GM18907 (cell line): ENCODE measurements at regions not wholly inside any gene's neighbourhood (a gene's known extent, or its start where the extent isn't known, plus 50 kb on each side); places are given as distances from the start of the nearest gene placed in this dataset.
"Not testable (repeated sequence)": the region's sequence is repeated elsewhere in the genome, so short reads cannot be mapped to it uniquely, and the experiment has no call there.

Source experiments
- ATAC-seq: cut with Tn5 transposase; IDR thresholded peaks from one replicate; pipeline ENCODE4 v1.9.1; 2021; ENCODE audit warnings: mild to moderate bottlenecking, moderate library complexity; ENCODE audit not compliant: unreplicated experiment

DNA sequence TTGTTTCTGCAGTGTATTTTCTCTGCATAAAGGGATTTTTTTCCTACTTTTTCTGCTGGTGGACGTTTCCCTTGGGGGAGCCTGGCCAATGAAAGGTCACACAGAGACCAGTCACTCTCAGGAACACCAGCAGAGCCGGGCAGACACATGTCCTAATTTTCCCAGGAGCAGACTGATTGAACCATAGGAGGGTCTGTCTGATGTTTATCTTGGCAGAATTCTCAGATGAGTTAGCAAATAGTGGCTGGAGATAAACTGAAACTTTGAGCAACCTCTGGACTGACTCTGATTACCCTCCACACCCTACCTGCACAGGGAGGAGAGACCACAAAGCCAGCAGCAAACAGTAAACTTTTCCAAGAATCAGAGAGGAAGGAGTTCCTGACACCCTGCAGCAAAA is 90.0 kb upstream of the PLGLB2 start:
- ATAC-seq, result not testable (repeated sequence)

GRCh38 chr2:87658357-87658756 is 89.5 kb upstream of the PLGLB2 start:
- ATAC-seq, result not testable (repeated sequence)

- not testable (repeated sequence) for ATAC-seq
These were observed 88.9 kb upstream of the PLGLB2 start for GRCh38 chr2:87658976-87659375.

- ATAC-seq, result not testable (repeated sequence)
These were observed 87.7 kb upstream of the PLGLB2 start for GRCh38 chr2:87660164-87660563.

GRCh38 chr2:87662316-87663290 is 85.3 kb upstream of the PLGLB2 start:
- not testable (repeated sequence) for ATAC-seq

DNA sequence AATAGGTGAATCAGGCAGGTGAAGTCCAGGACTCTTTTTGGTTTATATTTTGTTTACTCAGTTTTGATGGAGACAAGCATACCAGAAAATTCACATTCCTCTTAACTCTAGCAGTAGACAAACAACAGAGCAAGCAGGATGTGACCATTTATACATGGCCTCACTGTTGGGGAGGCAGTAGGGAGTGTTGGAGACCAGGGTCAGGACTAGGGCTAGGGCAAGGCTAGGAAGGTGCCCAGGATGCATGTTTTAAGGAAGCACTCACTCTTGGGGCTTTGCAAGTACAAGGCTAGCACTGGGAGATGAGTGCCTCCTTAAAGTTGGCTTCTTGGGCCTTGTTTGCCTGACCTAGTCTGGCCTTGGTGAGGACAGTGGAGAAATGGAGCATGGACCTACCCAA is 84.5 kb upstream of the PLGLB2 start:
- not testable (repeated sequence) for ATAC-seq

GRCh38 chr2:87667027-87667426 is 80.9 kb upstream of the PLGLB2 start:
- ATAC-seq, result not testable (repeated sequence)

GRCh38 chr2:87668361-87668760 is 79.5 kb upstream of the PLGLB2 start:
- not testable (repeated sequence) for ATAC-seq

DNA sequence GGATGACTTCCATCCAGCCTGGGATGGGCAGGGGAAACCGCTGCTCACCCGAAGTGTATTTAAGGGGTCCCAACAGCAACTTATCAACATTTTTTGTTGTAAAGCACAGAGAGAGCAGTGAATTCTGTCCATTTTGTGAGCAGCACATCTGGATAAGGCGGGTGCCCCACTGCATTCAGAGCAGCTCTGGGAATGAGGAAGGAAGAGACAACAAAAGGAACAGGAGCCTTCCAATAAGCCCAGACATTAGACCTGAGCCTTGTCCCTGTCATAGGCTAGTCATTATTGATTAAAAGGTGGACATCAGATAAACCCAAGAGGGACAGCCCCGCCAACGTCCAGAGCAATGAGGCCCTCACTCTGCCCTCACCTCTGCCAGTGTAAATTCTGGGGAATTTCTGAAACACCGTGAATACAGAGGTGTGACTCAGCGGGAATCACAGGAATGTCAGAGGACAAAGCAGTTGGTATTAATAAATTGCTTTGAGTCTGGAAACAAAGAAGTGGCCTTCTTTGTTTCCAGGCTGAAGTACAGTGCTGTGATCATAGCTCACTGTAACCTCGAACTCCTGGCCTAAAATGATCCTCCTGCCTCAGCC is 78.2 kb upstream of the PLGLB2 start:
- ATAC-seq, result not testable (repeated sequence)

DNA sequence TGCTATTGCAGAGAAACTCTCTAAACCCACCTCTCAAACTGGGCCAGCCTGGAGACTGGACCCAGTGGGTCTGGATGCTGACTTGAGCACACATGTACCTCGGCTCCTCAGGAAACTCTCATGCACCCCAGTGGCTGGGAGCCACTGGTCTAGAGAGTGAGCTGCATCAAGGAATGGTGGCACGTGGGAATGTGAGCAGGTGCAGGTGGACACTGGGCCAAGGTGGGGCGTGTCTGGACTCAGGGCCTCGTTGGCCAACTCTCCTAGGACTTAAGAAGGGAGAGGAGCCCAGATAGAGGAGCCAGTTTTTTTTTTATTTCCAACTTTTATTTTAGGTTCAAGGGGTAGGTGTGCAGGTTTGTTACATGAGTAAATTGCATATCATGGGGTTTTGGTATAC is 75.5 kb upstream of the PLGLB2 start:
- not testable (repeated sequence) for ATAC-seq

DNA sequence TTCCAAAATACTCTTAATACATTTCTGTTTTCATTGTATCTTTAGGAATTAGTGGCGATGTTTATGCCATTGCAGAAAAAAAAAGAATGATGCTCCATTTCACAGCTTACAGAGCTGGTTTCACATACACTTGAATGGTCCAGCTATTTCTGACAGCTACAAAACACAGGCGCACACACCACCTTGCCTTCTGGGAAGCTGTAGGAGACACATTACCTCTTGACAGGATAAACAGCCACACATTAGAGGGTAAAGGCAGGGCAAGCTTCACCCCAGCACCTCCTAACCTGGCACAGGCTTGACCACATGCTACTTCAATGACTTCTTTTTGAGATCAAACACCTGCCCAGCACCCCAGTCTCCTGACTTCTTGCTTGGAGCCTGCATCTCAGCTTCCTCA is 73.2 kb upstream of the PLGLB2 start:
- not testable (repeated sequence) for ATAC-seq

DNA sequence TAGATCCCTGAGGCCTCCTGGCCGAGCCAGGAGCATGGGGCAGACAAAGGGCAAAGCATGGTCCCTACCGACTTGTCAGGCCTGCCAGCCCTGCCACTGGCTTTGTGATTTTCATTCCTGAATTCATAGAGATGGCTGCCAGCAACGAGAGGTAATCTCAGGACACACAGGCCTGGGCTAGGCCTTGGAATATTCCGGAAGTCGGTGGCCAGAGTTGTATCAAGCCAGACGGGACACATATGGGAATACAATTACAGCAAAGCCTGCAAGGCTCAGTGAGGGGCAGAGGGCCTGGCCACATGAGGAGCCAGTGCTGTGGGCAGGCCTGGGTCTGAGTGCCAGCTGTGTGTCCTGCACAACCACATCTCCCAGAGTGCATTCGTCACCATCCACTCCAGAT is 72.4 kb upstream of the PLGLB2 start:
- ATAC-seq, result not testable (repeated sequence)

GRCh38 chr2:87677421-87677923 is 70.4 kb upstream of the PLGLB2 start:
- not testable (repeated sequence) for ATAC-seq

GRCh38 chr2:87678742-87679173 is 69.1 kb upstream of the PLGLB2 start:
- not testable (repeated sequence) for ATAC-seq

DNA sequence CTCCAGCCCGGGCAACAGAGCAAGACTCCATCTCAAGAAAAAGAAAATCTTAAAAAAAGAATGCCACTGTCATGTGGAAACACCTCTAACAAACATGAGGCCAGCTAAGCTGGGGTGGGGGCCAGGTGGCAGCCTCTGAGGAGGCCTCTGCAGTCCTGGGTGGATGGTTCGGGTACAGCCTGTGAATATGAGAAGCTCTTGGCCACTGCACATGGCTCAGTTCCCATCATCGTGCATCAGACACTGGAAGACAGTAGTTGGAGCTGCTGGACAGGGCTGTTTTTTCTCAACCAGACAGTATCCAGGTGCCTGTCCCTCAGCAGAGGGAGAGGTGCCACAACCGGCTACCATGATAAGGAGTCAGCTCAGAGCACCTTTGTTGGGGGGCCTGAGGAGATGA is 67.9 kb upstream of the PLGLB2 start:
- ATAC-seq, result not testable (repeated sequence)

DNA sequence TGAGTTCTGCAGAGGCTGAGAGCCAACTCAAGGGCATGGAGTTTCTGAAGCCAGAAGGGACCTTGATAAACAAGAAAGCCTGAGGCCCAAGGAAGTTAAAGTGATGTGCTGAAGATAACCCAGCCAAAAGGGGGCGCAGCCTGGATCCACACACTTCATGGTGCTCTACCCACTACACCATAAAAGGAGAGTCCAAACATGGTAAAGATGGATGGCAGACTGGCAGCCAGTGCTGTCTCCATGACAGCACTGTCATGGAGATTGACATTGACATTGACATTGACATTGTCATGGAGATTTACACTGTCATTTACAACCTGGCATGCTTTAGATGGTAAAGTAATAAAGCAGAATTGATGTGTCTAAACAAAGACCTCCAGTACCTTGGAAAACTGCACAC is 67.2 kb upstream of the PLGLB2 start:
- not testable (repeated sequence) for ATAC-seq

- ATAC-seq, result not testable (repeated sequence)
These were observed 64.4 kb upstream of the PLGLB2 start for GRCh38 chr2:87683451-87683850.

DNA sequence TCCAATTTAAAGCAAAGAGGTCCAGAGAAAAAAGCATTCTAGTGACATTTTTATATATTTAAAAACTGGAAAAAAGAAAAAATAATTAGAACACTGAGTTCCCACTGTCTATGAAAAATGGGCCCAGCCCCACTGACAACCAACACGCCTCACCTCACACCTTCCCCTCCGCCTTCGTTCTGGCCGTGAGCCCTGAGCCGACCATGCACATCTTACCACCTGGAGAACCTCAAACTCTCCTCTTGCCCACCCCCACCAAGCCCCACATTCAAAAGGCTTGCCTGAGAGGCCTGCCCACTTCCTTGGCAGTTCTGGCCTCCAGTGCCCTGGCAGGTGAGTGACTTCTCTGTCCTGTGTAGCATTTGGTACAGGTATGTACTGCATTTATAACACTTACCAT is 63.9 kb upstream of the PLGLB2 start:
- not testable (repeated sequence) for ATAC-seq

DNA sequence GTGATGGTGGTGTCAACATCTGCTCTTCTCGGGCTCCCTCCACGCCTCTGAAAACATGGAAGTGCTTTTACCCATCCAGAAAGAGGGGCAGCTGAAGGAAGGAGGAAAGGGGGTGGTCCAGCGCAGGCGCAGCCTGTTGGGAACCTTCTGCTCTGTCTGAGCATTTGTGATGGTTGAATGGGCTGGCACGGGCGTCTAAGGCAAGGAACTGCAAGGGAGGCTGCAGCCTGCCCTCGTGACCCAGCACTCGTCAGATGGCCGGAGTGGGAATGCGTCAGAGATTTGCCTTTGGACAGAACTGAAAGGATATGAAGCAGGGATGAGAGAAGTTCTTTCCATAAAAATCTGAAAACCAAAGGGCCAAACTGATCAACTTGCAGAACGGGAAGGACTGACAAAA is 62.3 kb upstream of the PLGLB2 start:
- not testable (repeated sequence) for ATAC-seq

- not testable (repeated sequence) for ATAC-seq
These were observed 60.9 kb upstream of the PLGLB2 start for GRCh38 chr2:87686873-87687549.
